ENCODE measurements at regions not wholly inside any gene's neighbourhood (a gene's known extent, or its start where the extent isn't known, plus 50 kb on each side); places are given as distances from the start of the nearest gene placed in this dataset.

- TF ChIP-seq, protein P1, sequence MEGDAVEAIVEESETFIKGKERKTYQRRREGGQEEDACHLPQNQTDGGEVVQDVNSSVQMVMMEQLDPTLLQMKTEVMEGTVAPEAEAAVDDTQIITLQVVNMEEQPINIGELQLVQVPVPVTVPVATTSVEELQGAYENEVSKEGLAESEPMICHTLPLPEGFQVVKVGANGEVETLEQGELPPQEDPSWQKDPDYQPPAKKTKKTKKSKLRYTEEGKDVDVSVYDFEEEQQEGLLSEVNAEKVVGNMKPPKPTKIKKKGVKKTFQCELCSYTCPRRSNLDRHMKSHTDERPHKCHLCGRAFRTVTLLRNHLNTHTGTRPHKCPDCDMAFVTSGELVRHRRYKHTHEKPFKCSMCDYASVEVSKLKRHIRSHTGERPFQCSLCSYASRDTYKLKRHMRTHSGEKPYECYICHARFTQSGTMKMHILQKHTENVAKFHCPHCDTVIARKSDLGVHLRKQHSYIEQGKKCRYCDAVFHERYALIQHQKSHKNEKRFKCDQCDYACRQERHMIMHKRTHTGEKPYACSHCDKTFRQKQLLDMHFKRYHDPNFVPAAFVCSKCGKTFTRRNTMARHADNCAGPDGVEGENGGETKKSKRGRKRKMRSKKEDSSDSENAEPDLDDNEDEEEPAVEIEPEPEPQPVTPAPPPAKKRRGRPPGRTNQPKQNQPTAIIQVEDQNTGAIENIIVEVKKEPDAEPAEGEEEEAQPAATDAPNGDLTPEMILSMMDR (IDR thresholded peaks at IDR 0.05): no peak
- no peak for TF ChIP-seq POLR2A (IDR thresholded peaks at IDR 0.05)
Observed at GRCh38 chr12:23433121-23433520, 516.3 kb downstream of the SOX5 start.

All from testis (tissue), 2 donors.